Erythroblast (primary cell): ENCODE measurements at regions not wholly inside any gene's neighbourhood (a gene's known extent, or its start where the extent isn't known, plus 50 kb on each side); places are given as distances from the start of the nearest gene placed in this dataset.

Experiments
- GATA1 ChIP-seq: IDR thresholded peaks from 2 replicates; pipeline ENCODE4 v1.6.1; 2011; ENCODE audit warnings: low read depth, mild to moderate bottlenecking, control low read depth, low read length, moderate library complexity
- POLR2A ChIP-seq: IDR thresholded peaks from 2 replicates; pipeline ENCODE4 v1.6.1; 2011; ENCODE audit warnings: mild to moderate bottlenecking, low read length

GRCh38 chr2:129880971-129881370 is 98.5 kb upstream of the RAB6C start:
- no peak for TF ChIP-seq POLR2A
- no peak for TF ChIP-seq GATA1
